LNCaP clone FGC (cell line): ENCODE measurements at regions not wholly inside any gene's neighbourhood (a gene's known extent, or its start where the extent isn't known, plus 50 kb on each side); places are given as distances from the start of the nearest gene placed in this dataset.

Experiments used
- DNase-seq: peaks from one replicate; pipeline ENCODE4 v3.0.0-alpha.2; 2011; ENCODE audit warnings: low read depth
- H3K4me3 ChIP-seq: 2 replicates; pipeline ENCODE4 v1.5.1; 2011; ENCODE audit warnings: mild to moderate bottlenecking, low read depth, low read length, control low read depth
- TF ChIP-seq, protein P1 (sequence below): IDR thresholded peaks from 2 replicates; pipeline ENCODE4 v1.5.1; 2012; ENCODE audit warnings: mild to moderate bottlenecking; ENCODE audit not compliant: control insufficient read depth, insufficient read depth; ENCODE audit errors: extremely low read depth

DNA sequence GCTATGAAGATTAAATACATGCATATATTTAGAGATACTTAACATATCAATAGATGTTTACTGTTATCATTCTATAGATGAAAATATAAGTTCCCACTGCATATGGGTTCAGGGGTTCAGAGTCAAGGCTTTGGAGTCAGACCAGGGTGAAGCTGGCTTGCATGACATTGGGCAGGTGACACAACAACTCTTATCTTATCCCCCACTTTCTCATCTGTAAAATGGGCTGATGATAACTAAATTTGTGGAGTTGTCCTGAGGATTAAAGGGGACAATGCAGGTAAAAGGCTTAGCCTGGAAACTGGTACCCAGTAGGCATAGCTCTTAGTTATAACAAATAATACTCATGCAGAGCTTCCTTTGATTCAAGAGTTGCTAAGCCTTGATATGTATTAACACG, 72.6 kb upstream of the BRINP1 start:
- TF ChIP-seq, protein P1, sequence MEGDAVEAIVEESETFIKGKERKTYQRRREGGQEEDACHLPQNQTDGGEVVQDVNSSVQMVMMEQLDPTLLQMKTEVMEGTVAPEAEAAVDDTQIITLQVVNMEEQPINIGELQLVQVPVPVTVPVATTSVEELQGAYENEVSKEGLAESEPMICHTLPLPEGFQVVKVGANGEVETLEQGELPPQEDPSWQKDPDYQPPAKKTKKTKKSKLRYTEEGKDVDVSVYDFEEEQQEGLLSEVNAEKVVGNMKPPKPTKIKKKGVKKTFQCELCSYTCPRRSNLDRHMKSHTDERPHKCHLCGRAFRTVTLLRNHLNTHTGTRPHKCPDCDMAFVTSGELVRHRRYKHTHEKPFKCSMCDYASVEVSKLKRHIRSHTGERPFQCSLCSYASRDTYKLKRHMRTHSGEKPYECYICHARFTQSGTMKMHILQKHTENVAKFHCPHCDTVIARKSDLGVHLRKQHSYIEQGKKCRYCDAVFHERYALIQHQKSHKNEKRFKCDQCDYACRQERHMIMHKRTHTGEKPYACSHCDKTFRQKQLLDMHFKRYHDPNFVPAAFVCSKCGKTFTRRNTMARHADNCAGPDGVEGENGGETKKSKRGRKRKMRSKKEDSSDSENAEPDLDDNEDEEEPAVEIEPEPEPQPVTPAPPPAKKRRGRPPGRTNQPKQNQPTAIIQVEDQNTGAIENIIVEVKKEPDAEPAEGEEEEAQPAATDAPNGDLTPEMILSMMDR = no peak
- H3K4me3 ChIP-seq = no peak overlapping the region

DNA sequence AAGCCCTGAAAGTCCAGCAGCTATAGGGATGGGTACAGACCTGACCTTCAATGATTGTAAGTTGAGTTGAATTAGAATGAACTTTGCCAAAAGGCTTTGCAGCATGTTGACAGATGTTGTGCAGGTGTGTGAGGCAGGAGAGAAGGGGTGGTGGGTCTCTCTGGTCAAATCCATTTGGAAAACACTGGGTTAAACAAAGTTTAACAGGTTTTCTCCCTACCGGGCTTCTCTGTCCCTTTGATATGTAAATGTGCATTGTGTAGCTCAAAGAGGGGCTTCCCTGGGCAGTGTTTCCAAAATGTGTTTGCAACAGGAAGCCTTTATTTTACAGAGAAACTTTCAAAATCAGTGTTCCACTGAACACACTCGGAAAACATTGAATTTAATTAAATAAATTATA, 72.1 kb upstream of the BRINP1 start:
- DNase-seq = no peak
- H3K4me3 ChIP-seq = no peak overlapping the region
- TF ChIP-seq, protein P1 = no peak

More for the DNA sequence above, 72.6 kb upstream of the BRINP1 start:
- no peak for DNase-seq

DNA sequence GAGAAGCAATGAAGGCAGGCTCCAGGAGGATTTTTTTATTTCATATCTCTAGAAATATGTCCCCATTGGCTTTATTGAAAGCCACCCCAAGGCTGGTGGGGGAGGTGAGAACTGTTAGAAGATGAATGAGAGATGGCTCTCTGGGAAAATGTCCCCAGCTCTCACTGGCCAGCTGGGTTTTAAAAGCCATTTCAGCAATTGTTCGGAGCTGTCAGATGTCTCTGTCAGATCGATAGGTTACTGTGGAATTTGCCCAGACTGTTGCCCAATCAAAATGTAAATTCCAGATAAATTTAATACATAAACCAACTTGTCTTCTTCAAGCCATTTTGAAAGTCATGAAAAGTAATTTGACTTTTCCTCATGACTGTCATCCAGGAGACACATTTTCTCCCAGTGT, 67.0 kb upstream of the BRINP1 start:
- H3K4me3 ChIP-seq = no peak overlapping the region
- TF ChIP-seq, protein P1 = no peak
- no peak for DNase-seq

DNA sequence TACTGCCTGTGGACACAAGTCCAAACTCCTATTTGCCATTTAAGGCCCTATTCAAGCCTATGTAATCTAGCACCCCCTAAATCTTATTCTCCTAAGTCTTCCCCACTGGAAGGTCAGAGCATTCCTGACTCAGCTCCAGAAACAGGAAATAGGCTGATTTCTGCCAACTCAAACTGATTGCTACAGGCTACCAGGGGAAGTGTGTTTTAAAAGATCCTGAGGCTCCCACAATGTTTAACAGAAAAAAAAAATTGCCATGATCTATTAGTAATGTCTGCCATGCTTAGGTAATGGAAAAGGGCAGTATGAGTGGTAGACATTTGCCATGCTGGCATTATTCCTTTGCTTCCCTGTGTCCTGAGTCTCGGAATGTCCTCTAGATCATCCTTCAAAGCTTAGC, 65.8 kb upstream of the BRINP1 start:
- no peak for DNase-seq
- TF ChIP-seq, protein P1 = no peak
- H3K4me3 ChIP-seq = no peak overlapping the region

DNA sequence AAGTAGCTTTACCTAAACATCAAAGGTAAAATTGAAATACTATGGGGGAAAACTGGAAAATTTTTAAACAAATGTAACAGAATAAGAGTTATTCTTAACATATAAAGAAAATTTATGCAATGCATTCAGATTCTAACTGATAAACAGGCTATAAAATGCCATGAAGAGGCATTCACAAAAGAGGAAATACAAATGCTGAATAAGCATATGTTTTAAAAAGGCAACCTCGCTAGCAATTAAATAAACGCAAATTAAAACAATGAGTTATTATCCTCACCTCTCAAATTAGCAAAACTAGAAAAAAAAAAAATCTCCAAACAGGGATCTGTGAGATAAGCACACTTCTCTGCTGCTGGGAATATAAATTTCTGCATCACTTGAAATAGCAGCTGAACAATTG, 63.2 kb upstream of the BRINP1 start:
- no peak for DNase-seq
- no peak overlapping the region for H3K4me3 ChIP-seq
- TF ChIP-seq, protein P1 = no peak

DNA sequence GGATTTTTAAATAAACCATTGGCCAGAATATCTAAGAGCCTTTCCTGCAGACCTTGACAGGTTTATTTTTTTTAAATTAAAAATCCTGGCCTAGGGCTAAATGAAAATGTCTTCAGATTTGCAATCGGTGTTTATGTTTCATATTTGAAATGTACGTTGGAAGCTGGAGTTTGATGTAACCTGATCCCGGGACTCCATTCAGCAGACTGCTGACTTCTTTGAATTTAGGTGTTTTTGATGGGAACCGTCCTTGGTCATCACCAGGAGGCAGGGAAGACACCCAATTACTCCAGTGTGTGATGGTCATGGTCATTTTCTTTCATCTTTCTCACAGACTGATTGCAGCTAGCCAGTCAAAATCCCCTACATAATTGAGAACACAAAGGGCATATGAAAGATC, 60.1 kb upstream of the BRINP1 start:
- no peak for DNase-seq
- TF ChIP-seq, protein P1 = no peak
- no peak overlapping the region for H3K4me3 ChIP-seq

DNA sequence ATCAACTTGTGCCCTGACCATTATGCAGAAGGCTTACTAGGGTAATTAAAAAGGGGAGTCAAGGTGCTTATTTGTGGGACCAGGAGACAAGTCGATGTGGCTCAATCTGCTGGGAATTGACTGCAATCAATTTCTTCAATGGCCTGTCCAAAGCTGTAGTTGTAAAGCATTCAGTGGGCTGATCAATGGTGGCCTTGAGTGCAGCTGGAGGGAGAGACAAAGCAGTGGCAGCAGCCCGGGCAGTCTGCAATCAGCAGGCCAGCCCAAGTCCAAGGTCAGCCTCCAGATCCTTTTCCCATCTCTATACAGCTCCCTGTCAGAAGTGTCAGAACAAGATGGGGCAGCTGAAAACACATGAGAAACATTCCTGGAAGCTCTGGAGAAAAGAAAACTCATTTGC, 51.0 kb upstream of the BRINP1 start:
- H3K4me3 ChIP-seq = no peak overlapping the region
- TF ChIP-seq, protein P1 = no peak
- no peak for DNase-seq
